NB4 (cell line): ENCODE measurements at regions not wholly inside any gene's neighbourhood (a gene's known extent, or its start where the extent isn't known, plus 50 kb on each side); places are given as distances from the start of the nearest gene placed in this dataset.

Experiments used
- CTCF ChIP-seq: IDR thresholded peaks from one replicate; pipeline ENCODE4 v1.5.1; 2012; ENCODE audit warnings: low read depth, low read length
- MAX ChIP-seq: IDR thresholded peaks from 2 replicates; pipeline ENCODE4 v1.6.1; 2011; ENCODE audit warnings: low read depth, low read length
- MYC ChIP-seq: IDR thresholded peaks from 2 replicates; pipeline ENCODE4 v1.6.1; 2011; ENCODE audit warnings: low read depth, low read length
- POLR2A ChIP-seq: IDR thresholded peaks from 2 replicates; pipeline ENCODE4 v1.6.1; 2011; ENCODE audit warnings: mild to moderate bottlenecking; ENCODE audit not compliant: insufficient read length; ENCODE audit errors: extremely low read depth

- TF ChIP-seq POLR2A (no peak), CTCF (no peak), MAX (no peak), MYC (no peak)
Observed at GRCh38 chr14:34065236-34065635, 114.4 kb upstream of the EGLN3 start.
